Keratinocyte (primary cell): ENCODE measurements at regions not wholly inside any gene's neighbourhood (a gene's known extent, or its start where the extent isn't known, plus 50 kb on each side); places are given as distances from the start of the nearest gene placed in this dataset.

Experiments
- DNase-seq: peaks from one replicate; pipeline ENCODE4 v3.0.0-alpha.2; 2011; ENCODE audit warnings: low read depth, missing footprints, low spot score
- FAIRE-seq: peaks from 2 replicates; lab custom pipeline; 2011; peaks lifted over from hg19 to GRCh38; lab: Jason Lieb, UNC
- H2AFZ ChIP-seq: 2 replicates; pipeline ENCODE4 v1.6.0; 2012; ENCODE audit warnings: low read length, control low read depth, inconsistent platforms; ENCODE audit not compliant: control insufficient read depth
- H3K27ac ChIP-seq: 2 replicates; pipeline ENCODE4 v1.5.1; 2011; ENCODE audit warnings: low read length; ENCODE audit not compliant: control insufficient read depth, insufficient read depth
- H3K27me3 ChIP-seq: 3 replicates; pipeline ENCODE4 v1.6.0; 2011; ENCODE audit warnings: low read length; ENCODE audit not compliant: control insufficient read depth, insufficient read depth; ENCODE audit errors: extremely low read depth
- H3K36me3 ChIP-seq, 2 experiments: 2 replicates in 1 of 2; 3 replicates in 1 of 2; pipeline ENCODE4 v1.5.1; 2011; ENCODE audit warnings: low read length in 2 of 2, mild to moderate bottlenecking in 1 of 2; ENCODE audit not compliant: control insufficient read depth in 2 of 2, insufficient read depth in 2 of 2; ENCODE audit errors: extremely low read depth in 1 of 2
- H3K4me1 ChIP-seq: 3 replicates; pipeline ENCODE4 v1.5.1; 2011; ENCODE audit warnings: low read length; ENCODE audit not compliant: control insufficient read depth, insufficient read depth; ENCODE audit errors: extremely low read depth
- H3K4me2 ChIP-seq: 3 replicates; pipeline ENCODE4 v1.6.0; 2011; ENCODE audit warnings: low read depth, low read length; ENCODE audit not compliant: control insufficient read depth, insufficient read depth; ENCODE audit errors: extremely low read depth
- H3K4me3 ChIP-seq, 3 experiments: fragments of 200-600 bp in 1 of 3; sonication (generic) in 1 of 3; 2 replicates in 2 of 3; 3 replicates in 1 of 3; pipeline ENCODE4 v1.5.1; 2011 to 2016; ENCODE audit warnings: low read length in 3 of 3, mild to moderate bottlenecking in 3 of 3, control low read depth in 2 of 3, inconsistent platforms in 1 of 3, low read depth in 1 of 3, mixed read lengths in 1 of 3, mixed run types in 1 of 3, moderate library complexity in 1 of 3; ENCODE audit not compliant: control insufficient read depth in 2 of 3, insufficient read depth in 2 of 3; ENCODE audit errors: extremely low read depth in 1 of 3
- H3K79me2 ChIP-seq: 2 replicates; pipeline ENCODE4 v1.6.0; 2012; ENCODE audit warnings: low read length; ENCODE audit not compliant: control insufficient read depth, insufficient read depth
- H3K9ac ChIP-seq: 3 replicates; pipeline ENCODE4 v1.6.0; 2011; ENCODE audit warnings: low read length; ENCODE audit not compliant: control insufficient read depth, insufficient read depth; ENCODE audit errors: extremely low read depth
- H3K9me1 ChIP-seq: 3 replicates; pipeline ENCODE4 v1.6.0; 2011; ENCODE audit warnings: low read length; ENCODE audit not compliant: control insufficient read depth, insufficient read depth; ENCODE audit errors: extremely low read depth
- H3K9me3 ChIP-seq: 2 replicates; pipeline ENCODE4 v1.5.1; 2012; ENCODE audit warnings: low read depth, low read length; ENCODE audit not compliant: control insufficient read depth
- H4K20me1 ChIP-seq: 3 replicates; pipeline ENCODE4 v1.6.0; 2011; ENCODE audit warnings: low read length; ENCODE audit not compliant: control insufficient read depth, insufficient read depth; ENCODE audit errors: extremely low read depth
- EZH2 ChIP-seq: IDR thresholded peaks from one replicate; pipeline ENCODE4 v1.6.1; 2012; ENCODE audit warnings: inconsistent platforms, mild to moderate bottlenecking, low read length, moderate library complexity
- dilution Hi-C: fragments of 300-500 bp; cut with MboI; formaldehyde crosslinking; loops from one replicate; pipeline ENCODE4 v1.7.0; 2020; ENCODE audit warnings: low sequenced_read_pairs; ENCODE audit not compliant: extremely low pct_ligation_motif_present
- TF ChIP-seq, protein P1 (sequence below), 3 experiments: IDR thresholded peaks in 1 of 3; conservative IDR thresholded peaks in 1 of 3; optimal IDR thresholded peaks in 1 of 3; 2 replicates in 2 of 3; 3 replicates in 1 of 3; pipeline versions ENCODE3 to v1.5.1; 2011; ENCODE audit warnings: low read length in 3 of 3, mild to moderate bottlenecking in 3 of 3, moderate library complexity in 2 of 3, control low read depth in 1 of 3, inconsistent platforms in 1 of 3; ENCODE audit not compliant: insufficient read depth in 2 of 3; ENCODE audit errors: extremely low read depth in 1 of 3

DNA sequence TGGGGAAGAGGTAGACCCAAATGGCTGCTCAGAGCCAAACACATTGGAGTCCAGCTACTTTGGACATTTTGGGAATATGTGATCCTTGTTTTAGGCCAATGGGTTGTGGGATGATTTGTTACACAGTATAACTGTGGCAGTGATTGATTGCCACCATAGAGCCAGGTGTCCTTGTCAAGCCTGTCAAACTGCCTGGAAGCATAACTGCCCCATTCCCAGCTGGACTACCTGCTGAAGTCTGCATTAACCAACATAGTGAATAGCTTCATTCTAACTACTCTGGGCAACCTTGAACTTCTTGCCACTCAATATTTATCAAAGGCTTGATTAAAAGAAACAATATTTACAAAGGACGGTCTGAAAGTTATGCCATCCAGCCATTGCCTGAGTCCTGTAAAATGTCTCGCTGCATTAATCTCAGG, 164.7 kb downstream of the LINC00237 start:
- H3K27me3 ChIP-seq = no peaks in the 10 kb centered on the region
- no peak overlapping the region for H3K9ac ChIP-seq
- TF ChIP-seq, protein P1, sequence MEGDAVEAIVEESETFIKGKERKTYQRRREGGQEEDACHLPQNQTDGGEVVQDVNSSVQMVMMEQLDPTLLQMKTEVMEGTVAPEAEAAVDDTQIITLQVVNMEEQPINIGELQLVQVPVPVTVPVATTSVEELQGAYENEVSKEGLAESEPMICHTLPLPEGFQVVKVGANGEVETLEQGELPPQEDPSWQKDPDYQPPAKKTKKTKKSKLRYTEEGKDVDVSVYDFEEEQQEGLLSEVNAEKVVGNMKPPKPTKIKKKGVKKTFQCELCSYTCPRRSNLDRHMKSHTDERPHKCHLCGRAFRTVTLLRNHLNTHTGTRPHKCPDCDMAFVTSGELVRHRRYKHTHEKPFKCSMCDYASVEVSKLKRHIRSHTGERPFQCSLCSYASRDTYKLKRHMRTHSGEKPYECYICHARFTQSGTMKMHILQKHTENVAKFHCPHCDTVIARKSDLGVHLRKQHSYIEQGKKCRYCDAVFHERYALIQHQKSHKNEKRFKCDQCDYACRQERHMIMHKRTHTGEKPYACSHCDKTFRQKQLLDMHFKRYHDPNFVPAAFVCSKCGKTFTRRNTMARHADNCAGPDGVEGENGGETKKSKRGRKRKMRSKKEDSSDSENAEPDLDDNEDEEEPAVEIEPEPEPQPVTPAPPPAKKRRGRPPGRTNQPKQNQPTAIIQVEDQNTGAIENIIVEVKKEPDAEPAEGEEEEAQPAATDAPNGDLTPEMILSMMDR (optimal IDR thresholded peaks at IDR 0.05 in 1 of 3, IDR thresholded peaks at IDR 0.05 in 1 of 3, conservative IDR thresholded peaks at IDR 0.05 in 1 of 3; ENCODE audit: extremely low read depth in 1 of 3, insufficient read depth in 2 of 3, low read length in 3 of 3) = no peak
- no peak for TF ChIP-seq EZH2
- FAIRE-seq (no peak), DNase-seq (no peak)
- H4K20me1 ChIP-seq = no peaks in the 10 kb centered on the region
- H3K27ac ChIP-seq = no peak overlapping the region
- H3K9me1 ChIP-seq = no peaks in the 10 kb centered on the region
- H2AFZ ChIP-seq = no peak overlapping the region
- H3K4me2 ChIP-seq = no peak overlapping the region
- H3K4me3 ChIP-seq = no peak overlapping the region
- H3K9me3 ChIP-seq = no peaks in the 10 kb centered on the region
- H3K79me2 ChIP-seq = no peaks in the 10 kb centered on the region
- dilution Hi-C loops = no loop called here
- H3K36me3 ChIP-seq = no peaks in the 10 kb centered on the region
- no peaks in the 10 kb centered on the region for H3K4me1 ChIP-seq

DNA sequence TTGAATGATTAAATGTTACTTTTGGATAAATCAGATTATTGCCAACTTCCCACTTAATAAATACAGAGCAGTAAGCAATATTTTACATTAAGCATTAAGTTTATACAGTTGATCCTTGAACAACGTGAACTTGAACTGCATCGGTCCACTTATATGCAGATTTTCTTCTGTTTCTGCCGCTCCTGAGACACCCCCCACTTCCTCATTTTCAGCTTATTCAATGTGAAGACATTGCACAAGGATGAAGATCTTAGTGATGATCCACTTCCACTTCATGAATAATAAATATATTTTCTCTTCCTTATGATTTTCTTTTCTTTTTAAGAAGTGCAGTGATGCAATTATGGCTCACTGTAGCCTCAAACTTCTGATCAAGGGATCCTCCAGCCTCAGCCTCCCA, 167.2 kb downstream of the LINC00237 start:
- Histone ChIP-seq H3K27me3 (no peaks in the 10 kb centered on the region), H3K9ac (no peak overlapping the region), H3K36me3 (no peaks in the 10 kb centered on the region), H3K4me3 (no peak overlapping the region), H2AFZ (no peak overlapping the region), H3K79me2 (no peaks in the 10 kb centered on the region), H3K4me2 (no peak overlapping the region), H3K9me3 (no peaks in the 10 kb centered on the region), H3K9me1 (no peaks in the 10 kb centered on the region), H3K4me1 (no peaks in the 10 kb centered on the region), H3K27ac (no peak overlapping the region), H4K20me1 (no peaks in the 10 kb centered on the region)
- dilution Hi-C loops = no loop called here
- no peak for TF ChIP-seq EZH2
- TF ChIP-seq, protein P1 (optimal IDR thresholded peaks at IDR 0.05 in 1 of 3, IDR thresholded peaks at IDR 0.05 in 1 of 3, conservative IDR thresholded peaks at IDR 0.05 in 1 of 3; ENCODE audit: extremely low read depth in 1 of 3, insufficient read depth in 2 of 3, low read length in 3 of 3) = no peak
- FAIRE-seq = no peak
- DNase-seq = no peak
